H1 (cell line): ENCODE measurements at regions not wholly inside any gene's neighbourhood (a gene's known extent, or its start where the extent isn't known, plus 50 kb on each side); places are given as distances from the start of the nearest gene placed in this dataset.

Experiments used
- CTCF ChIA-PET: fragments of 300-600 bp; sonication (Branson Sonifier 250); formaldehyde crosslinking; loops from one replicate; lab custom pipeline; 2021; ENCODE audit not compliant: partially characterized antibody; lab: Charles Lee
- POLR2A ChIA-PET: fragments of 300-600 bp; sonication (Branson Sonifier 250); formaldehyde crosslinking; loops from one replicate; lab custom pipeline; 2021; ENCODE audit warnings: inconsistent platforms; ENCODE audit not compliant: partially characterized antibody; lab: Charles Lee
- DNase-seq, 2 experiments: peaks; one replicate each; pipeline versions ENCODE4 v3.0.0 to v3.0.0-alpha.2; 2010 to 2022; ENCODE audit warnings: low spot score in 2 of 2, low read depth in 1 of 2, mixed read lengths in 1 of 2
- FAIRE-seq: peaks from 2 replicates; lab custom pipeline; 2011; peaks lifted over from hg19 to GRCh38; lab: Jason Lieb, UNC
- H2AFZ ChIP-seq: 2 replicates; pipeline ENCODE4 v1.8.1; 2012; ENCODE audit warnings: low read length, inconsistent platforms
- H2AK5ac ChIP-seq: 2 replicates; pipeline ENCODE4 v1.6.1; 2013; ENCODE audit warnings: low read depth, low read length
- H2BK120ac ChIP-seq: replicated peaks from 2 replicates; pipeline ENCODE3; 2013; ENCODE audit warnings: low read depth, low read length, inconsistent platforms
- H2BK12ac ChIP-seq: 2 replicates; pipeline ENCODE4 v1.6.1; 2013; ENCODE audit warnings: low read depth, low read length
- H2BK15ac ChIP-seq: 2 replicates; pipeline ENCODE4 v1.6.1; 2013; ENCODE audit warnings: low read length
- H2BK20ac ChIP-seq: 2 replicates; pipeline ENCODE4 v1.6.1; 2013; ENCODE audit warnings: low read length
- H2BK5ac ChIP-seq: 2 replicates; pipeline ENCODE4 v1.6.1; 2013; ENCODE audit warnings: low read depth, low read length
- H3K14ac ChIP-seq: 2 replicates; pipeline ENCODE4 v1.6.1; 2013; ENCODE audit warnings: inconsistent platforms; ENCODE audit not compliant: insufficient read length
- H3K18ac ChIP-seq: 2 replicates; pipeline ENCODE4 v1.6.1; 2013; ENCODE audit warnings: low read length; ENCODE audit errors: extremely low read depth
- H3K23ac ChIP-seq: 2 replicates; pipeline ENCODE4 v1.6.1; 2013; ENCODE audit warnings: inconsistent platforms; ENCODE audit not compliant: insufficient read length
- H3K23me2 ChIP-seq: 2 replicates; pipeline ENCODE4 v1.6.1; 2013; ENCODE audit warnings: low read depth, low read length
- H3K27ac ChIP-seq: 2 replicates; pipeline ENCODE4 v1.6.1; 2011; ENCODE audit warnings: low read depth, low read length, inconsistent platforms
- H3K27me3 ChIP-seq, 4 experiments: replicated peaks in 1 of 4; 1 replicate in 1 of 4; 2 replicates in 3 of 4; pipeline versions ENCODE4 v1.6.1 to v1.8.1; 2011 to 2013; ENCODE audit warnings: low read length in 3 of 4, mild to moderate bottlenecking in 3 of 4, inconsistent platforms in 2 of 4, mixed read lengths in 2 of 4, moderate library complexity in 1 of 4; ENCODE audit not compliant: control insufficient read depth in 3 of 4, insufficient read depth in 3 of 4; ENCODE audit errors: extremely low read depth in 1 of 4
- H3K36me3 ChIP-seq, 4 experiments: 2 replicates each; pipeline versions ENCODE4 v1.6.1 to v1.8.1; 2011 to 2013; ENCODE audit warnings: mild to moderate bottlenecking in 4 of 4, low read length in 3 of 4, moderate library complexity in 2 of 4, control low read depth in 1 of 4, inconsistent platforms in 1 of 4; ENCODE audit not compliant: insufficient read depth in 4 of 4, control insufficient read depth in 2 of 4
- H3K4ac ChIP-seq: replicated peaks from 2 replicates; pipeline ENCODE3; 2013; ENCODE audit warnings: low read length, low read depth, mixed read lengths, inconsistent platforms; ENCODE audit not compliant: insufficient read length
- H3K4me1 ChIP-seq, 4 experiments: replicated peaks in 1 of 4; 1 replicate in 1 of 4; 2 replicates in 3 of 4; pipeline versions ENCODE4 v1.6.1 to v1.8.1; 2011 to 2013; ENCODE audit warnings: low read length in 3 of 4, inconsistent platforms in 2 of 4, mixed read lengths in 1 of 4; ENCODE audit not compliant: insufficient read depth in 4 of 4, control insufficient read depth in 3 of 4
- H3K4me2 ChIP-seq, 2 experiments: 2 replicates each; pipeline versions ENCODE4 v1.6.1 to v1.8.1; 2011 to 2013; ENCODE audit warnings: low read depth in 2 of 2, low read length in 2 of 2, control low read depth in 1 of 2, inconsistent platforms in 1 of 2, mild to moderate bottlenecking in 1 of 2; ENCODE audit not compliant: insufficient read depth in 1 of 2
- H3K4me3 ChIP-seq, 4 experiments: fragments of 200-600, 300-600 bp in 1 of 4; sonication (generic), shearing (Covaris generic), sonication (Bioruptor Twin) in 1 of 4; 2 replicates each; pipeline versions ENCODE4 v1.5.1 to v1.8.1; 2011 to 2016; ENCODE audit warnings: low read length in 4 of 4, low read depth in 3 of 4, control low read depth in 2 of 4, inconsistent platforms in 2 of 4, mild to moderate bottlenecking in 2 of 4, mixed read lengths in 1 of 4, moderate library complexity in 1 of 4; ENCODE audit not compliant: insufficient read depth in 2 of 4; ENCODE audit errors: extremely low read depth in 1 of 4
- H3K56ac ChIP-seq: replicated peaks from 2 replicates; pipeline ENCODE3; 2013; ENCODE audit warnings: low read depth, mild to moderate bottlenecking, mixed read lengths, low read length, inconsistent platforms; ENCODE audit not compliant: insufficient read length
- H3K79me1 ChIP-seq: 2 replicates; pipeline ENCODE4 v1.6.1; 2013; ENCODE audit warnings: low read depth, low read length, control low read depth
- H3K79me2 ChIP-seq, 2 experiments: 2 replicates each; pipeline versions ENCODE4 v1.6.1 to v1.8.1; 2012 to 2013; ENCODE audit warnings: low read length in 2 of 2, mild to moderate bottlenecking in 2 of 2, inconsistent platforms in 1 of 2; ENCODE audit not compliant: insufficient read depth in 2 of 2, control insufficient read depth in 1 of 2
- H3K9ac ChIP-seq, 4 experiments: replicated peaks in 1 of 4; 1 replicate in 1 of 4; 2 replicates in 3 of 4; pipeline versions ENCODE4 v1.6.1 to v1.8.1; 2011 to 2013; ENCODE audit warnings: low read depth in 3 of 4, low read length in 3 of 4, control low read depth in 2 of 4, mild to moderate bottlenecking in 2 of 4, moderate library complexity in 2 of 4, inconsistent platforms in 1 of 4; ENCODE audit errors: extremely low read depth in 1 of 4
- H3K9me3 ChIP-seq, 2 experiments: 2 replicates each; pipeline versions ENCODE4 v1.6.1 to v1.8.1; 2012 to 2013; ENCODE audit warnings: mild to moderate bottlenecking in 2 of 2, moderate library complexity in 2 of 2, control low read depth in 1 of 2, inconsistent platforms in 1 of 2, low read depth in 1 of 2, low read length in 1 of 2, mixed read lengths in 1 of 2; ENCODE audit not compliant: insufficient read depth in 2 of 2
- H4K20me1 ChIP-seq, 2 experiments: replicated peaks in 1 of 2; 2 replicates each; pipeline versions ENCODE3 to v1.8.1; 2011 to 2013; ENCODE audit warnings: inconsistent platforms in 2 of 2, low read length in 2 of 2, mild to moderate bottlenecking in 1 of 2; ENCODE audit not compliant: insufficient read depth in 2 of 2, control insufficient read depth in 1 of 2
- H4K5ac ChIP-seq: 2 replicates; pipeline ENCODE4 v1.6.1; 2013; ENCODE audit warnings: low read length, low read depth, mixed read lengths, inconsistent platforms; ENCODE audit not compliant: insufficient read length
- H4K8ac ChIP-seq: 2 replicates; pipeline ENCODE4 v1.8.0; 2013; ENCODE audit warnings: mild to moderate bottlenecking, moderate library complexity, low read length, inconsistent platforms; ENCODE audit not compliant: insufficient read depth; ENCODE audit errors: extremely low read depth
- H4K91ac ChIP-seq: replicated peaks from 2 replicates; pipeline ENCODE3; 2013; ENCODE audit warnings: low read length, mixed read lengths, inconsistent platforms; ENCODE audit not compliant: insufficient read length
- CHD1 ChIP-seq: IDR thresholded peaks from 2 replicates; pipeline ENCODE4 v1.6.1; 2012; ENCODE audit warnings: low read depth, low read length, improper control_type of control experiment
- CTBP2 ChIP-seq: IDR thresholded peaks from 2 replicates; pipeline ENCODE4 v1.7.0; 2011; ENCODE audit warnings: borderline replicate concordance, mild to moderate bottlenecking, moderate library complexity, mixed read lengths, low read length; ENCODE audit not compliant: insufficient read depth, insufficient read length
- EGR1 ChIP-seq: IDR thresholded peaks from 2 replicates; pipeline ENCODE4 v1.6.1; 2011; ENCODE audit warnings: low read depth, low read length, borderline replicate concordance
- EZH2 ChIP-seq: fragments of 200-600 bp; sonication (generic); IDR thresholded peaks from 2 replicates; pipeline ENCODE4 v1.7.1; 2012; ENCODE audit warnings: low read depth, mild to moderate bottlenecking, moderate library complexity, low read length, inconsistent platforms; ENCODE audit not compliant: severe bottlenecking
- FOSL1 ChIP-seq: IDR thresholded peaks from 2 replicates; pipeline ENCODE4 v1.6.1; 2011; ENCODE audit warnings: mild to moderate bottlenecking, low read depth, low read length, moderate library complexity; ENCODE audit not compliant: insufficient read depth
- HDAC2 ChIP-seq, 2 experiments: fragments of 300-600 bp in 1 of 2; sonication (generic) in 1 of 2; IDR thresholded peaks; 2 replicates each; pipeline ENCODE4 v1.6.1; 2011 to 2012; ENCODE audit warnings: low read depth in 2 of 2, low read length in 2 of 2, mild to moderate bottlenecking in 2 of 2, moderate library complexity in 2 of 2, borderline replicate concordance in 1 of 2, inconsistent platforms in 1 of 2
- HDAC6 ChIP-seq: IDR thresholded peaks from one replicate; pipeline ENCODE4 v1.7.1; 2012; ENCODE audit warnings: low read depth, mild to moderate bottlenecking, inconsistent platforms, low read length, moderate library complexity
- KDM1A ChIP-seq: fragments of 200-600, 300-600 bp; sonication (generic); IDR thresholded peaks from 2 replicates; pipeline ENCODE4 v1.7.1; 2016; ENCODE audit warnings: mild to moderate bottlenecking, low read length, borderline replicate concordance
- NRF1 ChIP-seq: IDR thresholded peaks from 2 replicates; pipeline ENCODE4 v1.6.1; 2011; ENCODE audit warnings: mild to moderate bottlenecking, low read depth, low read length, improper control_type of control experiment
- PHF8 ChIP-seq: fragments of 200-600 bp; sonication (generic); conservative IDR thresholded peaks from 2 replicates; pipeline ENCODE4 v1.7.1; 2012; ENCODE audit warnings: low read depth, mild to moderate bottlenecking, inconsistent platforms, low read length, moderate library complexity
- SP1 ChIP-seq: IDR thresholded peaks from 2 replicates; pipeline ENCODE4 v1.6.1; 2011; ENCODE audit warnings: low read depth, low read length
- SP2 ChIP-seq: IDR thresholded peaks from 2 replicates; pipeline ENCODE4 v1.6.1; 2012; ENCODE audit warnings: mild to moderate bottlenecking, low read length, inconsistent platforms
- TAF7 ChIP-seq: optimal IDR thresholded peaks from 2 replicates; pipeline ENCODE3; 2011; ENCODE audit warnings: low read depth, mild to moderate bottlenecking, inconsistent platforms, low read length, moderate library complexity, borderline replicate concordance
- WGBS, 2 experiments: shearing (Covaris generic) in 1 of 2; methylation state at CpG; one replicate each; pipeline versions ENCODE4 v1.1.6 to v1.1.7; 2013 to 2015; ENCODE audit warnings: low lambda C conversion rate in 2 of 2, mixed read lengths in 2 of 2, inconsistent platforms in 1 of 2, low coverage in 1 of 2, missing lambda C conversion rate in 1 of 2; ENCODE audit not compliant: insufficient replicate concordance in 2 of 2, insufficient coverage in 1 of 2, insufficient read length in 1 of 2; ENCODE audit errors: extremely low coverage in 1 of 2, missing lambda C conversion rate in 1 of 2; 5-methylcytosine and 5-hydroxymethylcytosine counted together

GRCh38 chr7:63042730-63043511 is 955.7 kb upstream of the ZNF722 start:
- ChIA-PET CTCF (no interaction called here), POLR2A (no interaction called here)
- Histone ChIP-seq H3K4me2 (no peak overlapping the region), H2AK5ac (no peak overlapping the region), H3K27ac (no peak overlapping the region), H3K23ac (no peak overlapping the region), H3K14ac (no peak overlapping the region), H3K18ac (no peak overlapping the region), H2BK15ac (no peak overlapping the region), H3K9ac (no peak overlapping the region), H4K20me1 (no peaks in the 10 kb centered on the region), H3K23me2 (peaks cover 4% of the 10 kb centered on the region; the same call in 1 of the 2 replicates), H4K5ac (no peak overlapping the region), H3K56ac (no peak overlapping the region), H3K9me3 (peaks cover 80 to 100% of the 10 kb centered on the region in 2 experiments), H2BK5ac (no peak overlapping the region), H2AFZ (no peak overlapping the region), H2BK120ac (no peak overlapping the region), H4K8ac (no peak overlapping the region), H3K4ac (no peak overlapping the region), H3K4me1 (no peaks in the 10 kb centered on the region), H2BK20ac (no peak overlapping the region), H3K79me1 (no peaks in the 10 kb centered on the region), H4K91ac (no peak overlapping the region), H3K36me3 (no peaks in the 10 kb centered on the region), H3K27me3 (no peaks in the 10 kb centered on the region), H3K4me3 (no peak overlapping the region), H3K79me2 (no peaks in the 10 kb centered on the region), H2BK12ac (no peak overlapping the region)
- FAIRE-seq, result no peak
- 78% methylated on average over 10 of the region's 10 CpGs; no CpG with 5 or more reads in 1 of the 2 experiments for WGBS, 2 experiments
- DNase-seq, result no peak
- no peak for TF ChIP-seq TAF7
- no peak for TF ChIP-seq CHD1
- TF ChIP-seq SP2, result no peak
- TF ChIP-seq PHF8, result no peak
- no peak for TF ChIP-seq KDM1A
- no peak for TF ChIP-seq FOSL1
- TF ChIP-seq CTBP2, result no peak
- no peak for TF ChIP-seq SP1
- TF ChIP-seq NRF1, result no peak
- no peak for TF ChIP-seq HDAC6
- no peak for TF ChIP-seq EGR1
- TF ChIP-seq HDAC2 (IDR thresholded peaks at IDR 0.05; ENCODE audit: borderline replicate concordance in 1 of 2, low read depth in 2 of 2, low read length in 2 of 2), result no peak
- TF ChIP-seq EZH2, result no peak
